CD4-positive, alpha-beta T cell (primary cell): ENCODE measurements at regions not wholly inside any gene's neighbourhood (a gene's known extent, or its start where the extent isn't known, plus 50 kb on each side); places are given as distances from the start of the nearest gene placed in this dataset.

Experiments
- ATAC-seq: fragments of 200-7000 bp; cut with Tn5 transposase; one replicate; pipeline ENCODE4 v1.10.0; 2022; ENCODE audit warnings: mild to moderate bottlenecking; ENCODE audit not compliant: poor library complexity
- CTCF ChIA-PET: fragments of 350-600 bp; sonication (Branson Sonifier 250); formaldehyde crosslinking; loops from one replicate; lab custom pipeline; 2021; ENCODE audit warnings: antibody characterized with exemption, inconsistent platforms; lab: Charles Lee
- POLR2A ChIA-PET: fragments of 350-600 bp; sonication (Branson Sonifier 250); formaldehyde crosslinking; loops from one replicate; lab custom pipeline; 2021; ENCODE audit warnings: antibody characterized with exemption, inconsistent platforms; lab: Charles Lee
- DNase-seq, 14 experiments: peaks; one replicate each; pipeline ENCODE4 v3.0.0-alpha.2; 2013 to 2020; ENCODE audit warnings: mixed read lengths in 2 of 14
- H3K27ac ChIP-seq, 2 donors: one replicate each; pipeline versions ENCODE4 v1.5.1 to v1.7.0; 2013; ENCODE audit warnings: low read length in 2 of 2, low read depth in 1 of 2, mild to moderate bottlenecking in 1 of 2
- H3K27me3 ChIP-seq, 2 experiments: 1 replicate in 1 of 2; 2 replicates in 1 of 2; pipeline versions ENCODE4 v1.6.1 to v1.7.0; 2013; ENCODE audit warnings: low read length in 2 of 2, control low read depth in 1 of 2, mild to moderate bottlenecking in 1 of 2, moderate library complexity in 1 of 2; ENCODE audit not compliant: insufficient read depth in 2 of 2, control insufficient read depth in 1 of 2
- H3K36me3 ChIP-seq: one replicate; pipeline ENCODE4 v1.6.1; 2013; ENCODE audit warnings: low read length, control low read depth; ENCODE audit not compliant: insufficient read depth
- H3K4me1 ChIP-seq: one replicate; pipeline ENCODE4 v1.6.1; 2013; ENCODE audit warnings: low read length, control low read depth; ENCODE audit not compliant: insufficient read depth
- H3K4me3 ChIP-seq: one replicate; pipeline ENCODE4 v1.5.1; 2013; ENCODE audit warnings: mild to moderate bottlenecking, low read length, moderate library complexity
- H3K9me3 ChIP-seq, 2 experiments: 1 replicate in 1 of 2; 2 replicates in 1 of 2; pipeline versions ENCODE4 v1.6.1 to v1.7.0; 2013; ENCODE audit warnings: low read length in 2 of 2, mild to moderate bottlenecking in 2 of 2, control low read depth in 1 of 2, moderate library complexity in 1 of 2; ENCODE audit not compliant: control insufficient read depth in 1 of 2, insufficient read depth in 1 of 2
- H3K27ac Mint-ChIP-seq: one replicate; pipeline ENCODE4 v1.8.0; 2020; ENCODE audit warnings: mixed read lengths
- H3K27me3 Mint-ChIP-seq: one replicate; pipeline ENCODE4 v1.8.0; 2021; ENCODE audit warnings: mixed read lengths
- H3K36me3 Mint-ChIP-seq: one replicate; pipeline ENCODE4 v1.8.0; 2021; ENCODE audit warnings: low read depth, mixed read lengths
- H3K4me1 Mint-ChIP-seq: one replicate; pipeline ENCODE4 v1.8.0; 2021; ENCODE audit warnings: low read depth, mixed read lengths
- H3K4me3 Mint-ChIP-seq: one replicate; pipeline ENCODE4 v1.8.0; 2020; ENCODE audit warnings: mild to moderate bottlenecking, mixed read lengths
- H3K9me3 Mint-ChIP-seq: one replicate; pipeline ENCODE4 v1.8.0; 2020; ENCODE audit warnings: mixed read lengths
- intact Hi-C, 2 experiments: fragments of 100-400 bp; cut with DNase I in 1 of 2; cut with micrococcal nuclease in 1 of 2; formaldehyde crosslinking; loops; one replicate each; pipeline versions ENCODE4 v1.15.1 to v1.9.0; 2023 to 2025; cut with DNase I, micrococcal nuclease
- TF ChIP-seq, protein P1 (sequence below): fragments of 200-600 bp; IDR thresholded peaks from one replicate; pipeline ENCODE4 v1.8.0; 2022; ENCODE audit warnings: antibody characterized with exemption, mild to moderate bottlenecking

DNA sequence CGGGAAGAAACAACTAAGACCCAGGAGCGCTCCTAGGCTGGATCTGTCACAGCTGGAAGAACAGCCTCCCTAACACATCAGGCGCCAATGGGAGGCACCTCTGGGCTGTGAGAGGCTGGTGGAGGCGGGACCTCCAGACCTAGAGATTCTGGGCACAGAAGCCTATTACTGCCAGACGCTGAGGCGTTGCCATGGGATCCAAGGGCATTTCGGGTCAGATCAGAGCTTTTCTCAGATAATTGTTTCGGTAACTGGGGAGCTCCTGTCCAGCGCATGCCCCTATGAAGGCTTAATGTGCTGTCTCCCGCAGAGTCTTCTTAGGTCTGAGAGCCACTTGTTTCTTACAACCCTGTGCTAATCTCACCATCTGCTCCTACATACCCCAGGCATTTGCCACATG lies 339.2 kb downstream of the ZNF716 start:
- ChIA-PET CTCF (no interaction called here), POLR2A (no interaction called here)
- Histone ChIP-seq H3K4me1 (no peaks in the 10 kb centered on the region), H3K9me3 (peaks cover 0 to 12% of the 10 kb centered on the region in 2 experiments), H3K4me3 (no peak overlapping the region), H3K27ac (no peak overlapping the region), H3K27me3 (no peaks in the 10 kb centered on the region), H3K36me3 (no peaks in the 10 kb centered on the region)
- Mint-ChIP-seq H3K4me3 (no peak overlapping the region), H3K36me3 (no peaks in the 10 kb centered on the region), H3K27me3 (no peaks in the 10 kb centered on the region), H3K9me3 (peaks cover 2% of the 10 kb centered on the region), H3K4me1 (no peaks in the 10 kb centered on the region), H3K27ac (no peak overlapping the region)
- intact Hi-C loops: no loop called here
- TF ChIP-seq, protein P1, sequence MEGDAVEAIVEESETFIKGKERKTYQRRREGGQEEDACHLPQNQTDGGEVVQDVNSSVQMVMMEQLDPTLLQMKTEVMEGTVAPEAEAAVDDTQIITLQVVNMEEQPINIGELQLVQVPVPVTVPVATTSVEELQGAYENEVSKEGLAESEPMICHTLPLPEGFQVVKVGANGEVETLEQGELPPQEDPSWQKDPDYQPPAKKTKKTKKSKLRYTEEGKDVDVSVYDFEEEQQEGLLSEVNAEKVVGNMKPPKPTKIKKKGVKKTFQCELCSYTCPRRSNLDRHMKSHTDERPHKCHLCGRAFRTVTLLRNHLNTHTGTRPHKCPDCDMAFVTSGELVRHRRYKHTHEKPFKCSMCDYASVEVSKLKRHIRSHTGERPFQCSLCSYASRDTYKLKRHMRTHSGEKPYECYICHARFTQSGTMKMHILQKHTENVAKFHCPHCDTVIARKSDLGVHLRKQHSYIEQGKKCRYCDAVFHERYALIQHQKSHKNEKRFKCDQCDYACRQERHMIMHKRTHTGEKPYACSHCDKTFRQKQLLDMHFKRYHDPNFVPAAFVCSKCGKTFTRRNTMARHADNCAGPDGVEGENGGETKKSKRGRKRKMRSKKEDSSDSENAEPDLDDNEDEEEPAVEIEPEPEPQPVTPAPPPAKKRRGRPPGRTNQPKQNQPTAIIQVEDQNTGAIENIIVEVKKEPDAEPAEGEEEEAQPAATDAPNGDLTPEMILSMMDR: no peak
- no peak for DNase-seq
- no peak for ATAC-seq

DNA sequence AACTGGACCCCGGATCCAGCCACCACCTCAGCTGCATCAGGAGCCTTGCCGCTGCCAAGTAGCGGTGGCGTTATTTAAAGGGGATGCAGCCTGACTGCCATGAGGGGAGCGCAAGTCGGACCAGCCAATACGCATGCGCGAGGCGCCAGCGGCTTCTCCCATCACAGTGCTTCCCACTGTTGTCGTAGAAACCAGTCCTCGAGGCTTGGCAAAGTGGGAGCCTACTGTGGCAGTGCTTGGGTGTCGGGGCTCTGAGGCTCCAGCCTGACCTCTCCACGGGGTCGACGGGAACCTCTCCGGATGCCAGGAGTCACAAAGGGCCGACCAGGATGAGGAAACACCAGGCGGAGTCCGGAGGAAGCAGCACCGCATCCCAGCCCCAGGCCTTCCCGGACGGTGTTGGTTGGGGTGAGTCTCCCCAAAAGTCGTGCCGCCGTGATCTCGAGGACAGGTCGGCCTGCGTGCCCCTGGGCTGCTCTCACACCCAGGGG lies 369.6 kb downstream of the ZNF716 start:
- Histone ChIP-seq H3K9me3 (peaks cover 10 to 60% of the 10 kb centered on the region in 2 experiments), H3K27ac (no peak overlapping the region), H3K4me1 (no peaks in the 10 kb centered on the region), H3K36me3 (no peaks in the 10 kb centered on the region), H3K4me3 (no peak overlapping the region), H3K27me3 (no peaks in the 10 kb centered on the region)
- DNase-seq (no peak), ATAC-seq (no peak)
- POLR2A ChIA-PET: no interaction called here
- no peak overlapping the region for H3K4me3 Mint-ChIP-seq
- no peaks in the 10 kb centered on the region for H3K27me3 Mint-ChIP-seq
- H3K9me3 Mint-ChIP-seq: peaks cover 12% of the 10 kb centered on the region
- no peak overlapping the region for H3K27ac Mint-ChIP-seq
- no peaks in the 10 kb centered on the region for H3K36me3 Mint-ChIP-seq
- no peaks in the 10 kb centered on the region for H3K4me1 Mint-ChIP-seq
- CTCF ChIA-PET: no interaction called here
- TF ChIP-seq, protein P1: no peak
- intact Hi-C loops: no loop called here

DNA sequence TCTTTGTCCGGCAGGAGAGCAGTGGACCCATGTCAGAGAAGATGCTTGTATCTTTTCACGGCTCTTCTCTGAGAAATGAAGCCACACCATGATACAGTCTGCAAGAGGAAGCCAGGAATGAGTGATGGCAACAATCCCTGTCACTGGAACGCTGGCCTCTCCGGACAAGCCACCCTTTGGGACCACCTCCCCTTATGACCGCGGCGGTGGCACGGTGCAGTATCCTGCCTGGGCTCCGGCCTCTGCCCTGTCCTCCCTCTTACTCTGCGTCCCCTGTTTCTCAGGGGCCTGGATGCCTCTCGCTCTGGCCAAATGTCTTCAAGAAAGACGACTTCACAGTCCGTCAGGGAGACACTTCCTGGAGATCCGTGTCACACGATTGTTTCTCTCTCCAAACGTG lies 370.5 kb downstream of the ZNF716 start:
- CTCF ChIA-PET: no interaction called here
- Mint-ChIP-seq H3K9me3 (peaks cover 12% of the 10 kb centered on the region), H3K27me3 (no peaks in the 10 kb centered on the region), H3K27ac (no peak overlapping the region), H3K4me3 (no peak overlapping the region), H3K36me3 (no peaks in the 10 kb centered on the region), H3K4me1 (no peaks in the 10 kb centered on the region)
- DNase-seq (no peak), ATAC-seq (no peak)
- Histone ChIP-seq H3K36me3 (no peaks in the 10 kb centered on the region), H3K9me3 (peaks cover 10 to 63% of the 10 kb centered on the region in 2 experiments), H3K27me3 (no peaks in the 10 kb centered on the region), H3K27ac (no peak overlapping the region), H3K4me1 (no peaks in the 10 kb centered on the region), H3K4me3 (no peak overlapping the region)
- POLR2A ChIA-PET: no interaction called here
- TF ChIP-seq, protein P1: no peak
- intact Hi-C loops: loop anchor here in 1 of 2 experiments (10.0 kb wide), 1 partner anchor 176 kb away; no protein-coding TSS in a partner anchor
